DMS 273 treated with DMSO at 0.1 percent for 48 hours (cell line): ENCODE measurements at regions not wholly inside any gene's neighbourhood (a gene's known extent, or its start where the extent isn't known, plus 50 kb on each side); places are given as distances from the start of the nearest gene placed in this dataset.
"Not testable (repeated sequence)": the region's sequence is repeated elsewhere in the genome, so short reads cannot be mapped to it uniquely, and the experiment has no call there.

Source experiments
- DNase-seq: peaks from one replicate; lab custom pipeline; 2025; lab: John Stamatoyannopoulos, UW

GRCh38 chr13:91219201-91219600, 128.3 kb upstream of the MIR17HG start:
- no peak for DNase-seq

- DNase-seq = no peak
These were observed 126.6 kb upstream of the MIR17HG start for GRCh38 chr13:91220872-91221271.

- DNase-seq = no peak
These were observed 119.4 kb upstream of the MIR17HG start for GRCh38 chr13:91228108-91228507.

DNA sequence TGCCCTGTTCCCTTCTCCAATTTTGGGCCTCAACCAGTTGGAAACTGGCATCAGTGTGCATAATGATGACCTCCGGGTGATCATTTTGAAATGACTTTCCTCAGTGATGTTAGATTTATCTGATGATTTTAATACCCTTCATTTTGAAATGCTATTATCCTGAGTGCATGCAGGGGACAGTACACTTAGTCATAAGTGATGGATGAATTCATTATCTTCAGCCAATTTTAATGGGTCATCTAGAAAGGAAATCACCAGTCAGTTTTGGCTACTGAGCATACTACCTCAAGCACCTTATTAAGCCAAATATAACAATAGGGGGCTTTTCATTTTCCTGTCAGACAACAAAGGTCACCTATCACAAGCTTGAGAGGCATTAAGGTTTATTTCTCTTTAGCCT, 118.5 kb upstream of the MIR17HG start:
- DNase-seq = no peak

DNA sequence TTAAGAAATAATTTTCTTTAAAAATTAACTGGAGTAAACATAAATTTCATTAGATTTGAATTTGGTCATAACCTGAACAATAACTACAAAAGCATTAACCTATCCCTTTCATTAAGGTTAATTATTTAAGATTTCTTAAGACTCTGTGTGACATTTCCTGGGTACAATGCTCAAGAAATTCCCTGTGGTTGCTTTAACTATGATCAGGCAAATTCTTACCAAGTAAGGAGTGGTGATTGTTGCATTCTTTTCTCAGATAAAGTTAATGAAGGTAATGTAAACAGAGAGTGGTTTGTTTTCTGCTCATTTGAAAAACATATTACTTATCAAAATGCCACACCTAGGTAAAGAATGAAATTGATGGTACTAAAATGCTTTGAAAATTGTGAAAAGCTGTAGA, 114.8 kb upstream of the MIR17HG start:
- DNase-seq = no peak

- no peak for DNase-seq
These were observed 114.2 kb upstream of the MIR17HG start for GRCh38 chr13:91233291-91233690.

DNA sequence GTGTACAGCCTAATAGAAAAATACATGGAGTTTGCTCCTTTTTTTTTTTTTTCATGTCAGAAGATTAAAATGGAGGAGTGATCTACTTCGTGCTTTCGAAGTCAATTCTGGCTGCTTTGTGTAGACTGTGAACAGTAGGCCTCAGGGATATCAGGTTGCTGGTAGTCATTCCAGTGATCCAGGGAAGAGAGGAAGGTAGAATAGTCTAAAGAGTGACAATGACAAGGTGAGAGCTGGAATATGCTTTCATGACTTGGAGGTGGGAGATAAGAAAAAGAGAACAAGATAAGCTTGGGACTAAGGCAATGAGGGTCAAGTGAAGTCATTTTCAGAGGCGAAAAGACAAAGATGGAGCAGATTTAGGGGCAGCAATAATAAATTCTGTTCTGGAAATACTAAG, 111.3 kb upstream of the MIR17HG start:
- no peak for DNase-seq

DNA sequence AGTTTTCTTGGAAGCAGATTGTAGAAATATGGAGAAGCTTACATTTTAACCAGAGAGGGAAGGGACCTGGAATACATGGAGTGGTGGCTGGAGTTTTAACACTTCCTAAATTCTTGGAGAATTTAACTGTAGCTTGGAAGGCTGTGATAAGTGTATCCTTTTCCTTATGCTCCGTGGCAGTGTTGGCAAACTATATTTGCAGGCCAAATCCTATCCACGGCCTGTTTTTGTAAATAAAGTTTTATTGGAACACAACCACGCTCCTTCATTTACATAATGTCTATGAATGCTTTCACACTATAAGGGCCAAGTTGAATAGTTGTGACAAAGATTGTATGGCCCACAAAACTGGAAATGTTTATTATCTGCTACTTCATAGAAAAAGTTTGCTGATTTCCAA, 110.6 kb upstream of the MIR17HG start:
- no peak for DNase-seq

DNA sequence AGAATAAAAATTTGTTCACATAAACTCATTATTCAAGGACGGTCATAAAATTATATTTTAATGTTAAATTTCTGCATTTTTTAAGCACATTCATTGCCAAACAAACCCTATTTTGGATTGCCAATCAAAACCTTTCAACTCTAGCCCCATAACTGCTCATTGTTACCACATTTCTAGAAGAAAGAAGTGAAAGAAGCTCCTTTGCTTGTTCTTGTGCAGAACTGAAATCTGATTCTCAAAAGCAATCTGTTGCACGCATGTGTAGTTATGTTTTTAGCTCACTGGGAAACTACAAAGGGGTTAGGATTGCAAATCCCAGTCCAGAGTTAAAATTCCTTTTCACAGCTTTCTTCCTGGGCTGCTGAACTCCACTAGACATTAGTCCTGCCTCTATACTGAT, 109.5 kb upstream of the MIR17HG start:
- DNase-seq = no peak

DNA sequence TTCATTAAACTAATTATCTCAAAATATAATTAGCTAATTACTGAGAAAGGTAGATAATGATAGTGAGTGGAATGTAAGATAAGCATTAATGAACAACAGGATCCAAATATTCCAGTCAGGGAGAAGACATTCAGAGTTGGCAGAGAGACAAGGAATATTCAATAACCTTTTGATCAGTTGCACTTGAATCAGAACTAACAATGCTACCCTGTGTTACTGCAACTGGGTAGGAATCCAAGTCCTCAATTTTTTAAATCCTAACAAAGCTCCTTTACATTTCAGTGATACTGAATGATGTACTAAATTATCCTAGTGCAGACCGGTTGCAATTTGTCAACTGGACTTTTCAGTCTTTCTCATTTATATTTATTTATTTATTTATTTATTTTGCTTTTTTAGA, 107.1 kb upstream of the MIR17HG start:
- no peak for DNase-seq

- DNase-seq = no peak
These were observed 106.1 kb upstream of the MIR17HG start for GRCh38 chr13:91241221-91241933.

GRCh38 chr13:91242652-91243051, 104.8 kb upstream of the MIR17HG start:
- no peak for DNase-seq

- no peak for DNase-seq
These were observed 102.2 kb upstream of the MIR17HG start for GRCh38 chr13:91245288-91245687.

DNA sequence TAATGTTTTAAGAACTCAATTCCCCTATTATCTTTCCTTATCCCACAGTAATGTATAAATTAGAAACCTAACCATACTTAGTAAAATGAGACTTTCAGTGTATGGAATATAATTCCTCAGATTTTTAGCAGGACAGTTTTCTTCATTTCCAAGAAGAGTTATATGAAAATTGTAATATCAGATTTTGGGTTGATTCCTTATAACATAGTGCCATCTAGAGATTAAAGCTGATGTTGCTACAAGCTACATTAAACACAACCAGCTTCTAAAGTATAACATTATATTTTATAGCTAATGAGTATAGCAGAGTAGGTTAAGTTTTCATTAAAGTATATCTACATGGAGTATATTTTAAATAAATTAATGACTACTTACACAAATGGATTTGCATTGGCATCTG, 99.7 kb upstream of the MIR17HG start:
- no peak for DNase-seq

DNA sequence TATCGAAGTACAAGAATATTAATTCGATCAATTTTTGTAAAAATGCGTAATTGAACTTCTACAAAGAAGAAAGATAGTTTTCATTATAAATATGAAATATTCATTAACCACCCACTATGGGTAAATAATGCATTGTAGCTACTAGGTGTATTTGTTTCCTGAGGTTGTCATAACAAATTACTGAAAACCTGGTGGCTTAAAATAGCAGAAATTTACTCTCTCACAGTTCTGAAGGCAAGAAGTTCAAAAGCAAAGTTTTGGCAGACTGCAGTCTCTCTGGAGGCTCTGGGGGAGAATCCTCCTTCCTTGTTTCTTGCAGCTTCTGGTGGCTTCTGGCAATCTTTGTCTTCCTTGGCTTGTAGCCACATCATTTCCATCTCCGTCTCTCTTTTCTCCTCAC, 99.2 kb upstream of the MIR17HG start:
- no peak for DNase-seq

- no peak for DNase-seq
These were observed 98.1 kb upstream of the MIR17HG start for GRCh38 chr13:91249370-91249769.

DNA sequence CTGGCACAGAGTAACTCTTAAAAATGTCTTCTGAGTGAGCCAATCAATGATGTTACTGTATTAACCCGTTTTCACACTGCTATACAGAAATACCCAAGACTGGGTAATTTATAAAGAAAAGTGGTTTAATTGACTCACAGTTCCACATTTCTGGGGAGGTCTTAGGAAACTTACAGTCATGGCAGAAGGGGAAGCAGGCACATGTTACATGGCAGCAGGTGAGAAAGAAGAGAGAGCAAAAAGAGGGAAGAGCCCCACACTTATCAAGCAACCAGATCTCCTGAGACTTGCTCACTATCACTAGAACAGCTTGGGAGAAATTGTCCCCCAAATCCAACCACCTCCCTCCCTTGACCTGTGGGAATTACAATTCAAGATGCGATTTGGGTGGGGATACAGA, 97.6 kb upstream of the MIR17HG start:
- DNase-seq = no peak

DNA sequence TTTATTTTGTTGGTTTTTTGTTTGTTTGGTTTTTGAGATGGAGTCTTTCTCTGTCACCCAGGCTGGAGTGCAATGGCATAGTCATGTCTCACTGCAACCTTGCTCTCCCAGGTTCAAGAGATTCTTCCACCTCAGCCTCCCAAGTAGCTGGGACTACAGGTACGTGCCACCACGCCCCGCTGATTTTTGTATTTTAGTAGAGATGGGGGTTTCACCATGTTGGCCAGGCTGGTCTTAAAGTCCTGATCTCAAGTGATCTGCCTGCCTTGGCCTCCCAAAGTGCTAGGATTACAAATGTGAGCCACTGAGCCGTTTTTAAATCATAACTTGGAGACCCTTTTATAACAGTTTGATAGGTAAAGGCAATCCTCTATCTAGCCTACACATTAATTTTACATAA, 95.9 kb upstream of the MIR17HG start:
- not testable (repeated sequence) for DNase-seq

DNA sequence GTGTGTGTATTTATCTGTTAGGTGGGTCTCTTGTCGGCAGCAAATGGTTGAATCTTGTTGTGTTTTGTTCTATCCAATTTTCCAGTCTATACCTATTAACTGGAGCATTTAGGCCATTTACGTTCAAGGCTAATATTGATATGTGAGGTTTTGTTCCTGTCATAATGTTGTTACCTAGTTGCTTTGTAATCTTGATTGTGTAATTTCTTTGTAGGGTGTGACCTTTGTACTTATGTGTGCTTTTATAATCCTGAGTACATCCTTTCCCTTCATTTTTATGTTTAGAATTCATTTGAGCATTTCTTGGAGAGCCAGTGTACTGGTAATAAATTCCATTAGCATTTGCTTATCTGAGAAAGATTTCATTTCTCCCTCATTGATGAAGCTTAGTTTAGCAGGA, 83.0 kb upstream of the MIR17HG start:
- DNase-seq = no peak

DNA sequence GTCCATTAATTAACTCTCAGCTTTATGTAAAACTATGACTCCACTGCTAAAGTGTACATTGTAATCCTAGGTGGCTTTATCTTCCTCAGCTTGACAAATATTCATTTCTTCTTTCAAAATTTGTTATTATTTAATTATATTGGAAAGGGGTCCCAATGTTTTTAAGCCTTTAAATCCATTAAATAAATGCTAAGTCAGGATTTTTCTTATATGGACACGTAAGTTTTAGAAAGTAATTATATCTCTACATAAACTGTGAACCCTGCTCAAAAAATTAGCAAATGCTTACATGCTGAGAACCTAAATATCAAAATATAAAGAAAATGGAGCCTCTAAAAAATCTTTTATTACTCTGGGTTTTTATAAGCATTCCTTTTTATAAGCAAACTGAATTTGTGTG, 78.2 kb upstream of the MIR17HG start:
- no peak for DNase-seq

DNA sequence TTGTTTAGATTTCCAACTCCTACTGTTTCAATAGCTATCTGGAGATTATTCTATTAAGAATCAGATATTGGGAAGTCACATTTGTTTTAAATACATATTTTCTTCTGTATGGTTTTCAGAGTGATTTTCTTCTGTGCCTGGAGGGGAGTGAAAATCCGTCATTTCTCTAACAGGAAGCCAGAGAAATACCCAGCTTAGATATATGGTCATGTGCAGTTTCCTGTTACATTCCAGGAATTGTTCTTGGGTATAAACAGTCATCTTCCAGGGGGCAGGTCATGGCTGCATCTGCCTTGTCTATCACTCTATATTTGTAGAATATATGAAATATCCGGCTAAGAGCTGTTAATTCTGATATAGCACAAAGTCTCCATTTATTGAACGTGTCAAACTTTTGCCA, 77.5 kb upstream of the MIR17HG start:
- DNase-seq = no peak

- DNase-seq = no peak
These were observed 75.2 kb upstream of the MIR17HG start for GRCh38 chr13:91272235-91272777.

- DNase-seq = no peak
These were observed 73.8 kb upstream of the MIR17HG start for GRCh38 chr13:91273675-91274074.

- DNase-seq = no peak
These were observed 70.3 kb upstream of the MIR17HG start for GRCh38 chr13:91277013-91277676.
